Neuron (in vitro differentiated cells): ENCODE measurements at regions not wholly inside any gene's neighbourhood (a gene's known extent, or its start where the extent isn't known, plus 50 kb on each side); places are given as distances from the start of the nearest gene placed in this dataset.

Experiments
- H2AFZ ChIP-seq: one replicate; pipeline ENCODE4 v1.6.1; 2013; ENCODE audit warnings: low read depth, mild to moderate bottlenecking, inconsistent platforms, low read length, moderate library complexity
- H3K27me3 ChIP-seq: one replicate; pipeline ENCODE4 v1.6.1; 2013; ENCODE audit warnings: low read length; ENCODE audit not compliant: insufficient read depth
- H3K36me3 ChIP-seq: one replicate; pipeline ENCODE4 v1.6.1; 2013; ENCODE audit warnings: low read length; ENCODE audit not compliant: insufficient read depth
- H3K4me1 ChIP-seq: one replicate; pipeline ENCODE4 v1.6.1; 2013; ENCODE audit warnings: low read length; ENCODE audit not compliant: insufficient read depth
- H3K4me3 ChIP-seq: 2 replicates; pipeline ENCODE4 v1.5.1; 2013; ENCODE audit warnings: mild to moderate bottlenecking, low read length, moderate library complexity
- H3K9me3 ChIP-seq: one replicate; pipeline ENCODE4 v1.6.1; 2013; ENCODE audit warnings: low read length

DNA sequence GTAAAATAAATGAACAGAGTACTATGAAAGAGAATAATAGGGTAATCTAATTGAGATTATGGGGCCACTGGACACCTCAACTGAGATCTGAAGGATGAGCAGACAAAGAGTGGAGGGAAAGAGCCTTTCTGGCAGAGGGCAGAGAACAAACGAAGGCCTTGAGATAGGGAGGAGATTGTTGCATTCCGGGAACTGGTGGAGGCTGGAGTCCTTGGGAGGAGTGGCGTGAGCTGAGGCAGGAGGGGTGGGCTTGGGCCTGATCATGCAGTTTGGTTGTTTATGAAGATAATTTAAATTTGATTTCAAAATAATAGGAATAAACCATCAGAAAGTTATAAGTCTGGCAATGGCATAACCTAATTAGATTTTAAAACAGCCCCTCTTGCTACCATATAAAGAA lies 59.5 kb upstream of the GALNT15 start:
- Histone ChIP-seq H3K4me1 (no peaks in the 10 kb centered on the region), H2AFZ (no peak overlapping the region), H3K9me3 (no peaks in the 10 kb centered on the region), H3K27me3 (no peaks in the 10 kb centered on the region), H3K4me3 (no peak overlapping the region), H3K36me3 (no peaks in the 10 kb centered on the region)

DNA sequence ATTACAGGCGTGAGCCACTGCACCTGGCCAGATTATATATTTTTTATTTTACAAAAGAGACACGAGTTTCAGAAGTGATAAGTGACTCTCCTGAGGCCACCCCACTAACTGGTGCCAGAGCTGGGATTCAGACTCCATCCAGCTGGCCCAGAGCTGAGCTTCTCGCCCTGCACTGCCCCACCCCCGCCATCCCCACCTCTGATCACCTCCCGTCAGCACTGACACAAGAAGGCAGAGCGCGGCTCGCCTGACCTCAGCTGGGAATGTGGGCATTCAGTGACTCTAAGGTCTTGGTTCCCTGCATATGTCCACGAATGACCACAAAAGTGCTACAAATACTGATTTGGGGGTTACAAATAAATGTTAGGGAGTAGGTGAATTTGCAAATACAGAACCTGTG lies 56.1 kb upstream of the GALNT15 start:
- Histone ChIP-seq H2AFZ (no peak overlapping the region), H3K36me3 (no peaks in the 10 kb centered on the region), H3K27me3 (no peaks in the 10 kb centered on the region), H3K4me3 (no peak overlapping the region), H3K4me1 (no peaks in the 10 kb centered on the region), H3K9me3 (no peaks in the 10 kb centered on the region)

DNA sequence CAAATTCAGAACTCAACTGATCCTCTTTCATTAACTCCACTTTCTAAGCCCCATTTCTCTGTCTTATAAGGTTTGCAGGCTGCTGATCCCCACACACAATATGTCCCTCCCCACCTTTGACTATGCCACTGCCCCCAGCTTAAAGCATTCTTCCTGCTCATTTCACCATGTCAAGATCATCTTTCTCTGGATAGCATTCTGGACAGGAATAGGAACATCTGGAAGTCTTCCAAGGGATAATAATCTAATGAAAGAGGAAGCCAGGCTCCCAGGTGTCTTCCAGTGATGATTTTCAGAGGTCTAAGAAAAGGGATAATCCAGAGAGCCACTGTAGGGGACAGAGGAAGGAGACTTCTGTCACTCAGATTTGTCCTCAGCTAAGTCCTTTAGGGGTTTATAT lies 54.6 kb upstream of the GALNT15 start:
- H3K27me3 ChIP-seq = no peaks in the 10 kb centered on the region
- H3K4me3 ChIP-seq = no peak overlapping the region
- no peaks in the 10 kb centered on the region for H3K4me1 ChIP-seq
- H2AFZ ChIP-seq = no peak overlapping the region
- H3K36me3 ChIP-seq = no peaks in the 10 kb centered on the region
- no peaks in the 10 kb centered on the region for H3K9me3 ChIP-seq

DNA sequence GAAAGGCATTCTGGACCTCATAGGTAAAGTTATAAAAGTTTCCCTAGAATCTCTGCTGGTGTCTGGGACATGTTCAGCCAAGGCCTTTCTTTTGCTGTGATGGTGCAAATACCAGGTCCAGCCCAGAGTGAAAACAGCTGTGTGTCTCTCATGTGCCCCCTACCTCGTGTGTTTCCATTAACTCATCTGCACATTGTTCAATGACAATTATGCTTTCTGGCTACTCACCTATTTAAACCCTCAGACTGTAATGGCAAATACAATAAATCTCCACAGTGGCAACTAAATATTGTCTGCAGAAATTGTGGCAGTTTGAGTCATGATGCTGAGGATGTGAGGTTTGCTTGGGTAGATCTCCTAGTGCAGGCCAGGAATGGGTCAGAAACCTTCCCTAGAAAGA lies 53.1 kb upstream of the GALNT15 start:
- Histone ChIP-seq H3K36me3 (no peaks in the 10 kb centered on the region), H3K4me3 (no peak overlapping the region), H3K4me1 (no peaks in the 10 kb centered on the region), H3K27me3 (no peaks in the 10 kb centered on the region), H3K9me3 (no peaks in the 10 kb centered on the region), H2AFZ (no peak overlapping the region)

DNA sequence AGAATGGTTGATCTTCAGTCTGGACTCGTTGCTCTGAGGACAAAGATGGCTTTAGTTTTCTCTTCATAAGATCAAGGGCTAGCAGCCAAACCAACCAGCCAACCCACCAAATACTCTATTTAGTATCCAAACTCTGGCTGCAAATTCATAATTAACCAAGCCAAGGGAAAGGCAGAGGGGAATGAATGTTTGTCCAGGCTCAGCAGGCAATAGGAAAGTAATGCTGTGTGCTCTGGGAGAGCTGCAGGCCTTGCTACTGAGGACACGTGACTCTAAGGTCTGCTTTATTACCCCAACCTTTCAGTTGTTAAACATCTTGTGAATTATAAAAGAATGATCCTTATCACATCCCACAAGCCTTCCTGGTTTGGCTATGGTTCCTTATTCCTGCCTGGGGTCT lies 52.3 kb upstream of the GALNT15 start:
- no peak overlapping the region for H3K4me3 ChIP-seq
- H3K4me1 ChIP-seq = no peaks in the 10 kb centered on the region
- no peaks in the 10 kb centered on the region for H3K36me3 ChIP-seq
- no peaks in the 10 kb centered on the region for H3K27me3 ChIP-seq
- H3K9me3 ChIP-seq = no peaks in the 10 kb centered on the region
- H2AFZ ChIP-seq = no peak overlapping the region

DNA sequence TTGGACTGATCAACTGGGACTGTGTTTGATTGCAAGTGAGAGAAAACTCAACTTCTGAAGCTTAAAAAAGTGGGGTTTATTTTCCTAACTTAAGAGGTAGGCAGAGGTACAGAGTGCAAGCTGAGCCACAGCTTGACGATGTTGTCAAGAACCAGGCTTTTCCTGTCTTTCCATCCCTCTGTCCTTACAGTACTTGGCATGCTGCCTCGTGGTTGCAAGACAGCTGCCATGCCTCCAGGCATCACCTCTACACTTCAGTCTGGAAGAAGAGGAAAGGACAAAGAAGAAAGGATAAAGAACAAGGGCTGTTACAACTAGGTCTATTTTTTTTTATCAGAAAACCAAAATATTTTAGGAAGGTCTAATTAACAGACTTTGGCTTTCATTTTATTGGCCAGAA lies 51.8 kb upstream of the GALNT15 start:
- Histone ChIP-seq H3K9me3 (no peaks in the 10 kb centered on the region), H3K27me3 (no peaks in the 10 kb centered on the region), H3K4me1 (no peaks in the 10 kb centered on the region), H3K4me3 (no peak overlapping the region), H2AFZ (no peak overlapping the region), H3K36me3 (no peaks in the 10 kb centered on the region)

DNA sequence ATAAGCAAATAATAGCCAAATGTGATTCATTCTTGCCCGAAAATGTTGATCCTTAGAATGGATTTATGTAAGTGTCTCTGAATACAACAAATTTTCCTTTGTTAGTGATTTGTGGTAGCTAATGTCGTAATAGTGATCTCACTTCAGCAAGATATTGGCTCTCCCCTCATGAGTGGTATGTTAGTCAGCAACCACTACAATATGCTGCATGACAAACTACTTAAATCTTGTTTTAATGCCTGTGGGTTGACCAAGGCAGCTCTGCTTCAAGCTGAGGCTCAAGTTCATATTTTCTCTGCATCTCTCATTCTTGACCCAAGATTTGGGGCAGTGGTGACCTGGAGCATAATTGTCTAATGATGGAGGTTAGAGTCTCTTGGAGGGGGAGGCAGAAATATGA lies 49.8 kb upstream of the GALNT15 start:
- H3K27me3 ChIP-seq = no peaks in the 10 kb centered on the region
- H3K9me3 ChIP-seq = no peaks in the 10 kb centered on the region
- H2AFZ ChIP-seq = no peak overlapping the region
- H3K36me3 ChIP-seq = no peaks in the 10 kb centered on the region
- H3K4me1 ChIP-seq = peaks cover 2% of the 10 kb centered on the region
- no peak overlapping the region for H3K4me3 ChIP-seq
